ENCODE measurements at regions not wholly inside any gene's neighbourhood (a gene's known extent, or its start where the extent isn't known, plus 50 kb on each side); places are given as distances from the start of the nearest gene placed in this dataset.

DNA sequence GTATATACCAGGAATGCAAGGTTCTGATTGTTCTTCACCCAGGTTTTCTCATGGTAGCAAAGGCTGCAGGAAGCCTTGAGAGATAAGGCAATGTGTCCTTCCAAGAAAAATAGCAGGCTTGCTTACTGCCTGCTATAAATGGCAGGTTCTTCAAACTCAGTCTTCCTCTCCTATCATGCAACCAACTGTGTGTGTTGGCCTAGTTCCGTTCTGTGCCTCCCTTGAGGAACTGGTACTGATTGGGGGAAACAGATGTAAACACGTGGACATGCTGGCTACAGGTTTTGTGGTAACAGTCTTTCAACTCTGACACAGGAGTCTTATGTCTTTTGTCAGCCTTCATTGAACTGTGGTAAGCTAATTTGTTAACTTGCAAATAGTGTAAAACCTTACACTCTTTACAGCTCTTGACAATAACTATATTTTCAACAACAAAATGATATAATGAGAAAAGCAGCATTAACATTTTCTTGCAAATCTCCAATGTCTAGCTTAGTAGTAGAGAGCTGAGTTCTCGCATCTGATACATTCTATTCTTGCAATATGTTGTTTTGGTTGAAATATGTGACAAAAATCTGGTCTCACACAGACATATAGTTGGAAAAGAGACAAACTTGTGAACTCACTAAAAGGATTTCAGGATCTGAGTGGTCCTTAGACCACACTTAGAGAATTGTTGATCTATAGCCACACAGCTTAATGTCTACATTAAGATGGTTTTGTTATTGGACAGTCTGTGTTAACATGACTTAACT, 54.7 kb upstream of the LSM8 start:
- no peak for TF ChIP-seq POLR2A (IDR thresholded peaks at IDR 0.05)
- TF ChIP-seq EP300 (IDR thresholded peaks at IDR 0.05), result no peak
- TF ChIP-seq, protein P1, sequence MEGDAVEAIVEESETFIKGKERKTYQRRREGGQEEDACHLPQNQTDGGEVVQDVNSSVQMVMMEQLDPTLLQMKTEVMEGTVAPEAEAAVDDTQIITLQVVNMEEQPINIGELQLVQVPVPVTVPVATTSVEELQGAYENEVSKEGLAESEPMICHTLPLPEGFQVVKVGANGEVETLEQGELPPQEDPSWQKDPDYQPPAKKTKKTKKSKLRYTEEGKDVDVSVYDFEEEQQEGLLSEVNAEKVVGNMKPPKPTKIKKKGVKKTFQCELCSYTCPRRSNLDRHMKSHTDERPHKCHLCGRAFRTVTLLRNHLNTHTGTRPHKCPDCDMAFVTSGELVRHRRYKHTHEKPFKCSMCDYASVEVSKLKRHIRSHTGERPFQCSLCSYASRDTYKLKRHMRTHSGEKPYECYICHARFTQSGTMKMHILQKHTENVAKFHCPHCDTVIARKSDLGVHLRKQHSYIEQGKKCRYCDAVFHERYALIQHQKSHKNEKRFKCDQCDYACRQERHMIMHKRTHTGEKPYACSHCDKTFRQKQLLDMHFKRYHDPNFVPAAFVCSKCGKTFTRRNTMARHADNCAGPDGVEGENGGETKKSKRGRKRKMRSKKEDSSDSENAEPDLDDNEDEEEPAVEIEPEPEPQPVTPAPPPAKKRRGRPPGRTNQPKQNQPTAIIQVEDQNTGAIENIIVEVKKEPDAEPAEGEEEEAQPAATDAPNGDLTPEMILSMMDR (IDR thresholded peaks at IDR 0.05), result no peak
- WGBS, 2 donors, result 64% methylated on average over 3 of the region's 3 CpGs
- no peaks in the 10 kb centered on the region for H3K4me1 ChIP-seq

DNA sequence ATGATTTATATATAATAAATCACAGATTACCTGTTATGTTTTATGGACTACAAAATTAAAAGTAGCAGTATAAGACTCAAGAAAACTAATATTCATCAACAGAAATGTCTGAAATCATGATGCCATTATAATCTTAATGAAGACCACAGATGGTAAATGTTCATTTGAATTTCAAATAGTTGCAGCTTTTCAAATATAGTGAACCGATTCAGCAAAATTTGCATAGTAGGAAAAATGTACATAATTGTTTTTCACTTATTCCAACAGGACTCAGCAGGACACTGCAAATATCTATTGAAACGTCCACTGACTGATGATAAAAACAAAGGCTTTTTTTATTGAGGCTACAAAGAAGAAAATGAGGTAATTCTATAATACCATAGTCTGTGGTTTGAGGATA, 51.2 kb upstream of the LSM8 start:
- DNase-seq (ENCODE audit: low spot score in 2 of 2), result no peak
- Histone ChIP-seq H3K27ac (no peak overlapping the region), H3K27me3 (no peaks in the 10 kb centered on the region), H3K9me3 (peaks cover 0 to 10% (median 0%) of the 10 kb centered on the region in 4 donors), H3K4me3 (no peak overlapping the region), H3K4me1 (no peaks in the 10 kb centered on the region), H3K36me3 (no peaks in the 10 kb centered on the region)
- WGBS, 2 donors, result 59% methylated on average over 2 of the region's 2 CpGs
- TF ChIP-seq POLR2A (IDR thresholded peaks at IDR 0.05) (no peak), EP300 (IDR thresholded peaks at IDR 0.05) (no peak)
- TF ChIP-seq, protein P1 (IDR thresholded peaks at IDR 0.05), result no peak

More for the DNA sequence above, 54.7 kb upstream of the LSM8 start:
- no peaks in the 10 kb centered on the region for H3K27me3 ChIP-seq
- H3K4me3 ChIP-seq, result no peak overlapping the region
- no peak overlapping the region for H3K27ac ChIP-seq
- DNase-seq (ENCODE audit: low spot score in 2 of 2), result no peak
- H3K9me3 ChIP-seq, result peaks cover 0 to 8% (median 0%) of the 10 kb centered on the region in 4 donors
- H3K36me3 ChIP-seq, result no peaks in the 10 kb centered on the region
